HG03571 (cell line): ENCODE measurements at regions not wholly inside any gene's neighbourhood (a gene's known extent, or its start where the extent isn't known, plus 50 kb on each side); places are given as distances from the start of the nearest gene placed in this dataset.
"Not testable (repeated sequence)": the region's sequence is repeated elsewhere in the genome, so short reads cannot be mapped to it uniquely, and the experiment has no call there.

ENCODE experiments used
- ATAC-seq: cut with Tn5 transposase; IDR thresholded peaks from one replicate; pipeline ENCODE4 v1.9.1; 2021; ENCODE audit not compliant: unreplicated experiment

GRCh38 chr10:124153023-124153826, 59.8 kb upstream of the CHST15 start:
- ATAC-seq: peak; percentile 77

- ATAC-seq: no peak
These were observed 59.0 kb upstream of the CHST15 start for GRCh38 chr10:124152139-124153022.

- no peak for ATAC-seq
These were observed 58.2 kb upstream of the CHST15 start for GRCh38 chr10:124151466-124152095.

DNA sequence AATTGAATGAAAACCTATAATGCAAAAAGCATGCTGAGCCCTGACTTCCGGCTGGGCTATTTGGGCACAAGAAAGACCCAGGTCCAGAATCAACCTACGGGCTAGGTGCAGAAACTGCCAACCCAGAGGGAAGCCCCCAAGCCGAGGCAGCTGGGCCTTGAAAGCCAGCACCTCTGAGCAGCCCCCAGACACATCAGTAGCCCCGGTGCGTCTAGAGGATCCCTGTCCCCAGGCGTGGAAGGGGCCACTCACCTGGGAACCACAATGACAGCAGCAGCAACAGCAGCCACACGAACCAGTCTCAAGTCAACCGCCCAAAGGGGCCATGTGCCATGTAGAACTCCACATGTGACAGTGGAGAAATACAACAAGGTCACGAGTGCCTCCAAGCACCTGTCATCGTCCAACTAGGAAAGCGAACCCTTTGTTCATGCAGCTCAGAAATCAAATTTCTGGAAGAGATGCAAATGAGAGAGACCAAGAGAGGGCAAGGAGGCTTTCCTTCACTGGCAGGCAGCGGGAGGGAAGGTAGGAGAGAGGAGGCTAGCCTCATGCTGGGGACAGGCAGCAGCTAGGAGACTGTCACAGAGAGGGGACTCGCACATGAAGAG, 57.5 kb upstream of the CHST15 start:
- ATAC-seq: no peak

DNA sequence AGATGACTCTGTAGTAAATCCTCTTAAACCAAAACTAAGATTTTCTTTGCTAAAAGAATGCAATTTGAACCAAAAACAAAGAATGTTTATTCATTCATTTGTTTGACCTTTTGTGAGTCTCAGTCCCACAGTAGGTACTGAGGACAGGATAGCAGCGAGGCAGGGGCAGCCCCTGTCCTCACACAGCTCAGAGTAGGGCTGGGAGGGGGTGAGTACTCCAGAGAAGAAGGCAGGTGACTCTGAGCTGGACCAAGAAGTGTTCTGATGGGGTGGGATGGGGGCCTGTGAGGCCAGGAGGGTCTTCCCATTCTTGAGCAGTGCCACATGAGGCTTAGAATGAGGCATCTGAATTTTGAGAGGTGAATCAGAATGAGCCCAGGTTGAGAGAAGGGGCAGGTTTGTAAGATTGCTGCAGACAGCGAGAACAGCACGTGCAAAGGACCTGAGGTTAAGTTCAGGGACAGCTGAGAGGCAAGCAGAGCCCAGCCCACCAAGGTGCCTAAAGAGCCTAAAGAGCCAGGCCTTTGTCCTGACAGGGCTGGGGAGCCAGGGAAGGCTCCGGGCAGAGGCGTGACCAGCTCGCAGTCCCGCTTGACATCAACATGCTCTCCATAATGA, 56.9 kb upstream of the CHST15 start:
- ATAC-seq: no peak

- no peak for ATAC-seq
These were observed 56.0 kb upstream of the CHST15 start for GRCh38 chr10:124149189-124150042.

DNA sequence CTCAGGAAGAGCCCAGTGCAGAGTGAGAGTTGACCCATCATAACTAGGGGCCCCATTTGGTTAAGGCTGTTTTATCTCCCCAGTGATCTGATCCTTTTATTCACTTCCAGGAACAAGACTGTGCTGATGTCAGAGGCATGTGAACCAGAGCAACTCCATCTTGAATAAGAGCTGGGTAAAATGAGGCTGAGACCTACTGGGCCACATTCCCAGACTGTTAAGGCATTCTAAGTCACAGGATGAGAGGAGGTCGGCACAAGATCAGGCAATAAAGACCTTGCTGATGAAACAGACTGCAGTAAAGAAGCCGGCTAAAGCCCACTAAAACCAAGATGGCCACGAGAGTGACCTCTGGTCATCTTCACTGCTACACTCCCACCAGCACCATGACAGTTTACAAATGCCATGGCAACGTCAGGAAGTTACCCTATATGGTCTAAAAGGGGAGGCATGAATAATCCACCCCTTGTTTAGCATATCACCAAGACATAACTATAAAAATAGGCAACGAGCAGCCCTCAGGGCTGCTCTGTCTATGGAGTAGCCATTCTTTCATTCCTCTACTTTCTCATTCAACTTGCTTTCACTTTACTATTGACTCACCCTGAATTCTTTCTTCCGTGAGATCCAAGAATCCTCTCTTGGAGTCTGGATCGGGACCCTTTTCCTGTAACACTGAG, 55.3 kb upstream of the CHST15 start:
- not testable (repeated sequence) for ATAC-seq

GRCh38 chr10:124146483-124146882, 53.1 kb upstream of the CHST15 start:
- no peak for ATAC-seq

DNA sequence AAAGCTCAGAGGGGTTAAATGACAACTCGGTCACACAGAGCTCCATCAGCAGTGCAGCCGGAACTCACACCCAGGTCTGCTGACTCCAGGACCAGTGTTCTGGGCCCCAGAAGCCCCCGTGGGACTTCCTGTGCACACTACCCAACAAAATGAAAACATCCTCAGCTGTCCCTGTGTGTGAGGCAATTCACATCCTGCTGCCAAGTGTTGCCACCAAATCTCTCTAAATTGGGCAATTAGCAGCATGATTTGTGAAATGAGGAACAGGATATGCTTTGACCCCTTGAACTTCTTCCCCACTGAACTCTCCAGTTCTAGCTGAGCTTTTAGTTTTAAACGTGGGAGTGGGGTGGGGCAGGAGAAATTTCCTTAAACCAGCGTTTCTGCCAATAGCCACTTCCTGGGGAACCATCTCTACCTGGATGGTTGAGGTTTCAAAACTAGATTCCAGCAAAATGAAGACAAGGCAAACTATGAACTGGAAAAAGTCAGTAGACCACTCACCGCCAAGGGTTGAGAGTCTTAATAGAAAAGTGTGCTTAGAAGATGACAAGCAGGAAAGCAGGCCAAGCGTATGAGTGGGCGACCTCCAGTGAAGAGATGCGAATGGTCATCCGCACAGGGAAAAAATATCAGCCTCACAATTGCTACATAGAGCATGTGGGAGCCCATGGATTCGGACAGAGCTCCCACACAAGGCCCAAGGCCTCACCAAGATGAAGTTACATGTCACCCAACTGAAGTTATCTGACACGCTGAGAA, 51.9 kb upstream of the CHST15 start:
- ATAC-seq: no peak

GRCh38 chr10:124144536-124144935, 51.1 kb upstream of the CHST15 start:
- ATAC-seq: no peak

DNA sequence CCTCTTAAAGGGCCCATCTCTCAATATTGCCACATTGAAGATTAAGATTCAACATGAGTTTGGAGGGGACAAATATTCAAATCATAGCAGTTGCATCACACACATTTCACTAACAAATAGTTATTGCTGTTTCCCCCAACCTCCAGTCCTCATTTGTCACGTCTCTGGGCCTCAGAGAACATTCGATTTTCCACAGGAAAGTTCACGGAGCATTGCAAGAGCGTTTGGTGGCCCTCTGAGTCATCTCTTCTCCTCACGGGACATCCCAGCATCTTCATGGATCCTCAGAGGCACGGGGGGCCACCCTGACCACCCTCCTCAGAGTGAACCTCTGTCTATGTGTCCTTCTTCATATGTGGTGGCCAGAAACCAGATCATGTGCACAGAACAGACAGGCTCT, 50.3 kb upstream of the CHST15 start:
- no peak for ATAC-seq
